ENCODE measurements at regions not wholly inside any gene's neighbourhood (a gene's known extent, or its start where the extent isn't known, plus 50 kb on each side); places are given as distances from the start of the nearest gene placed in this dataset.
"Not testable (repeated sequence)": the region's sequence is repeated elsewhere in the genome, so short reads cannot be mapped to it uniquely, and the experiment has no call there.

GRCh38 chr11:129643031-129643721, 172.5 kb upstream of the TMEM45B start:
- no peak overlapping the region for H3K4me3 ChIP-seq (replicated peaks; ENCODE audit: low read depth, low read length)
- no peak for DNase-seq (ENCODE audit: extremely low read depth, insufficient read length)
- TF ChIP-seq CTCF (IDR thresholded peaks at IDR 0.05; ENCODE audit: insufficient read depth, low read length, poor library complexity, severe bottlenecking): no peak
- H3K36me3 ChIP-seq (ENCODE audit: control insufficient read depth, insufficient read depth, low read length): no peaks in the 10 kb centered on the region
- no peaks in the 10 kb centered on the region for H3K27me3 ChIP-seq (replicated peaks; ENCODE audit: control insufficient read depth, insufficient read depth, low read length)

GRCh38 chr11:129644326-129644725, 171.3 kb upstream of the TMEM45B start:
- TF ChIP-seq CTCF (IDR thresholded peaks at IDR 0.05; ENCODE audit: insufficient read depth, low read length, poor library complexity, severe bottlenecking): no peak
- no peaks in the 10 kb centered on the region for H3K27me3 ChIP-seq (replicated peaks; ENCODE audit: control insufficient read depth, insufficient read depth, low read length)
- no peak for DNase-seq (ENCODE audit: extremely low read depth, insufficient read length)
- H3K4me3 ChIP-seq (replicated peaks; ENCODE audit: low read depth, low read length): no peak overlapping the region
- H3K36me3 ChIP-seq (ENCODE audit: control insufficient read depth, insufficient read depth, low read length): no peaks in the 10 kb centered on the region

GRCh38 chr11:129645943-129646342, 169.7 kb upstream of the TMEM45B start:
- TF ChIP-seq CTCF (IDR thresholded peaks at IDR 0.05; ENCODE audit: insufficient read depth, low read length, poor library complexity, severe bottlenecking): no peak
- H3K4me3 ChIP-seq (replicated peaks; ENCODE audit: low read depth, low read length): no peak overlapping the region

GRCh38 chr11:129650044-129650443, 165.6 kb upstream of the TMEM45B start:
- H3K36me3 ChIP-seq (ENCODE audit: control insufficient read depth, insufficient read depth, low read length); DNase-seq (ENCODE audit: extremely low read depth, insufficient read length); H3K27me3 ChIP-seq (replicated peaks; ENCODE audit: control insufficient read depth, insufficient read depth, low read length); H3K4me3 ChIP-seq (replicated peaks; ENCODE audit: low read depth, low read length): not testable (repeated sequence)

More at GRCh38 chr11:129645943-129646342, 169.7 kb upstream of the TMEM45B start:
- Histone ChIP-seq H3K36me3 (ENCODE audit: control insufficient read depth, insufficient read depth, low read length) (no peaks in the 10 kb centered on the region), H3K27me3 (replicated peaks; ENCODE audit: control insufficient read depth, insufficient read depth, low read length) (no peaks in the 10 kb centered on the region)
- DNase-seq (ENCODE audit: extremely low read depth, insufficient read length): no peak

GRCh38 chr11:129652835-129653234, 162.8 kb upstream of the TMEM45B start:
- no peak for DNase-seq (ENCODE audit: extremely low read depth, insufficient read length)
- Histone ChIP-seq H3K27me3 (replicated peaks; ENCODE audit: control insufficient read depth, insufficient read depth, low read length) (no peaks in the 10 kb centered on the region), H3K4me3 (replicated peaks; ENCODE audit: low read depth, low read length) (no peak overlapping the region), H3K36me3 (ENCODE audit: control insufficient read depth, insufficient read depth, low read length) (no peaks in the 10 kb centered on the region)
- TF ChIP-seq CTCF (IDR thresholded peaks at IDR 0.05; ENCODE audit: insufficient read depth, low read length, poor library complexity, severe bottlenecking): no peak

GRCh38 chr11:129655247-129655832, 160.3 kb upstream of the TMEM45B start:
- no peaks in the 10 kb centered on the region for H3K36me3 ChIP-seq (ENCODE audit: control insufficient read depth, insufficient read depth, low read length)
- DNase-seq (ENCODE audit: extremely low read depth, insufficient read length): no peak

More at GRCh38 chr11:129655247-129655832, 160.3 kb upstream of the TMEM45B start:
- Histone ChIP-seq H3K4me3 (replicated peaks; ENCODE audit: low read depth, low read length) (no peak overlapping the region), H3K27me3 (replicated peaks; ENCODE audit: control insufficient read depth, insufficient read depth, low read length) (no peaks in the 10 kb centered on the region)
- no peak for TF ChIP-seq CTCF (IDR thresholded peaks at IDR 0.05; ENCODE audit: insufficient read depth, low read length, poor library complexity, severe bottlenecking)

Data from GM06990 (cell line).